ENCODE measurements at regions not wholly inside any gene's neighbourhood (a gene's known extent, or its start where the extent isn't known, plus 50 kb on each side); places are given as distances from the start of the nearest gene placed in this dataset.

DNA sequence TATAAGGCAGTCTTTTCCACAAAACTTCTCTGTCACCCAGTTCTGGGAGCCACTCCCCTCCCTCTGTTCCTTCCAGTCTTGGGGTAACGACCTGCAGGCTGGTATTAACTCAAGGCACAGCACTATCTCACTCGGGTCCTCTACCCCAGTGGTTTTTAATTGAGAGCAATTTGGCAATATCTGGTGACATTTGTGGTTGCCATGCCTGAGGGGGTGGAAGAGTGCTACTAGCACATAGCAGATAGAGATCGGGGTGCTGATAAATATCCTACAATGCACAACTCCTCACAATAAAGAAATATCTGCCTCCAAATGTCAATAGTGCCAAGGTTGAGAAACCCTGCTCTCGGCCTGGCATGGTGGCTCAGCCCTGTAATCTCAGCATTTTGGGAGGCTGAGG, 117.7 kb upstream of the ABCC4 start (continued):
- TF ChIP-seq, protein P1, sequence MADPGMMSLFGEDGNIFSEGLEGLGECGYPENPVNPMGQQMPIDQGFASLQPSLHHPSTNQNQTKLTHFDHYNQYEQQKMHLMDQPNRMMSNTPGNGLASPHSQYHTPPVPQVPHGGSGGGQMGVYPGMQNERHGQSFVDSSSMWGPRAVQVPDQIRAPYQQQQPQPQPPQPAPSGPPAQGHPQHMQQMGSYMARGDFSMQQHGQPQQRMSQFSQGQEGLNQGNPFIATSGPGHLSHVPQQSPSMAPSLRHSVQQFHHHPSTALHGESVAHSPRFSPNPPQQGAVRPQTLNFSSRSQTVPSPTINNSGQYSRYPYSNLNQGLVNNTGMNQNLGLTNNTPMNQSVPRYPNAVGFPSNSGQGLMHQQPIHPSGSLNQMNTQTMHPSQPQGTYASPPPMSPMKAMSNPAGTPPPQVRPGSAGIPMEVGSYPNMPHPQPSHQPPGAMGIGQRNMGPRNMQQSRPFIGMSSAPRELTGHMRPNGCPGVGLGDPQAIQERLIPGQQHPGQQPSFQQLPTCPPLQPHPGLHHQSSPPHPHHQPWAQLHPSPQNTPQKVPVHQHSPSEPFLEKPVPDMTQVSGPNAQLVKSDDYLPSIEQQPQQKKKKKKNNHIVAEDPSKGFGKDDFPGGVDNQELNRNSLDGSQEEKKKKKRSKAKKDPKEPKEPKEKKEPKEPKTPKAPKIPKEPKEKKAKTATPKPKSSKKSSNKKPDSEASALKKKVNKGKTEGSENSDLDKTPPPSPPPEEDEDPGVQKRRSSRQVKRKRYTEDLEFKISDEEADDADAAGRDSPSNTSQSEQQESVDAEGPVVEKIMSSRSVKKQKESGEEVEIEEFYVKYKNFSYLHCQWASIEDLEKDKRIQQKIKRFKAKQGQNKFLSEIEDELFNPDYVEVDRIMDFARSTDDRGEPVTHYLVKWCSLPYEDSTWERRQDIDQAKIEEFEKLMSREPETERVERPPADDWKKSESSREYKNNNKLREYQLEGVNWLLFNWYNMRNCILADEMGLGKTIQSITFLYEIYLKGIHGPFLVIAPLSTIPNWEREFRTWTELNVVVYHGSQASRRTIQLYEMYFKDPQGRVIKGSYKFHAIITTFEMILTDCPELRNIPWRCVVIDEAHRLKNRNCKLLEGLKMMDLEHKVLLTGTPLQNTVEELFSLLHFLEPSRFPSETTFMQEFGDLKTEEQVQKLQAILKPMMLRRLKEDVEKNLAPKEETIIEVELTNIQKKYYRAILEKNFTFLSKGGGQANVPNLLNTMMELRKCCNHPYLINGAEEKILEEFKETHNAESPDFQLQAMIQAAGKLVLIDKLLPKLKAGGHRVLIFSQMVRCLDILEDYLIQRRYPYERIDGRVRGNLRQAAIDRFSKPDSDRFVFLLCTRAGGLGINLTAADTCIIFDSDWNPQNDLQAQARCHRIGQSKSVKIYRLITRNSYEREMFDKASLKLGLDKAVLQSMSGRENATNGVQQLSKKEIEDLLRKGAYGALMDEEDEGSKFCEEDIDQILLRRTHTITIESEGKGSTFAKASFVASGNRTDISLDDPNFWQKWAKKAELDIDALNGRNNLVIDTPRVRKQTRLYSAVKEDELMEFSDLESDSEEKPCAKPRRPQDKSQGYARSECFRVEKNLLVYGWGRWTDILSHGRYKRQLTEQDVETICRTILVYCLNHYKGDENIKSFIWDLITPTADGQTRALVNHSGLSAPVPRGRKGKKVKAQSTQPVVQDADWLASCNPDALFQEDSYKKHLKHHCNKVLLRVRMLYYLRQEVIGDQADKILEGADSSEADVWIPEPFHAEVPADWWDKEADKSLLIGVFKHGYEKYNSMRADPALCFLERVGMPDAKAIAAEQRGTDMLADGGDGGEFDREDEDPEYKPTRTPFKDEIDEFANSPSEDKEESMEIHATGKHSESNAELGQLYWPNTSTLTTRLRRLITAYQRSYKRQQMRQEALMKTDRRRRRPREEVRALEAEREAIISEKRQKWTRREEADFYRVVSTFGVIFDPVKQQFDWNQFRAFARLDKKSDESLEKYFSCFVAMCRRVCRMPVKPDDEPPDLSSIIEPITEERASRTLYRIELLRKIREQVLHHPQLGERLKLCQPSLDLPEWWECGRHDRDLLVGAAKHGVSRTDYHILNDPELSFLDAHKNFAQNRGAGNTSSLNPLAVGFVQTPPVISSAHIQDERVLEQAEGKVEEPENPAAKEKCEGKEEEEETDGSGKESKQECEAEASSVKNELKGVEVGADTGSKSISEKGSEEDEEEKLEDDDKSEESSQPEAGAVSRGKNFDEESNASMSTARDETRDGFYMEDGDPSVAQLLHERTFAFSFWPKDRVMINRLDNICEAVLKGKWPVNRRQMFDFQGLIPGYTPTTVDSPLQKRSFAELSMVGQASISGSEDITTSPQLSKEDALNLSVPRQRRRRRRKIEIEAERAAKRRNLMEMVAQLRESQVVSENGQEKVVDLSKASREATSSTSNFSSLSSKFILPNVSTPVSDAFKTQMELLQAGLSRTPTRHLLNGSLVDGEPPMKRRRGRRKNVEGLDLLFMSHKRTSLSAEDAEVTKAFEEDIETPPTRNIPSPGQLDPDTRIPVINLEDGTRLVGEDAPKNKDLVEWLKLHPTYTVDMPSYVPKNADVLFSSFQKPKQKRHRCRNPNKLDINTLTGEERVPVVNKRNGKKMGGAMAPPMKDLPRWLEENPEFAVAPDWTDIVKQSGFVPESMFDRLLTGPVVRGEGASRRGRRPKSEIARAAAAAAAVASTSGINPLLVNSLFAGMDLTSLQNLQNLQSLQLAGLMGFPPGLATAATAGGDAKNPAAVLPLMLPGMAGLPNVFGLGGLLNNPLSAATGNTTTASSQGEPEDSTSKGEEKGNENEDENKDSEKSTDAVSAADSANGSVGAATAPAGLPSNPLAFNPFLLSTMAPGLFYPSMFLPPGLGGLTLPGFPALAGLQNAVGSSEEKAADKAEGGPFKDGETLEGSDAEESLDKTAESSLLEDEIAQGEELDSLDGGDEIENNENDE (IDR thresholded peaks at IDR 0.05; ENCODE audit: insufficient replicate concordance, low read length), result no peak
- no peak for TF ChIP-seq POU5F1 (IDR thresholded peaks at IDR 0.05; ENCODE audit: low read depth, low read length)

Data from H1 (cell line).